Astrocyte of the hippocampus (primary cell): ENCODE measurements at regions not wholly inside any gene's neighbourhood (a gene's known extent, or its start where the extent isn't known, plus 50 kb on each side); places are given as distances from the start of the nearest gene placed in this dataset.

Experiments used
- DNase-seq: peaks from one replicate; pipeline ENCODE4 v3.0.0; 2011; ENCODE audit warnings: low read depth, low spot score

DNA sequence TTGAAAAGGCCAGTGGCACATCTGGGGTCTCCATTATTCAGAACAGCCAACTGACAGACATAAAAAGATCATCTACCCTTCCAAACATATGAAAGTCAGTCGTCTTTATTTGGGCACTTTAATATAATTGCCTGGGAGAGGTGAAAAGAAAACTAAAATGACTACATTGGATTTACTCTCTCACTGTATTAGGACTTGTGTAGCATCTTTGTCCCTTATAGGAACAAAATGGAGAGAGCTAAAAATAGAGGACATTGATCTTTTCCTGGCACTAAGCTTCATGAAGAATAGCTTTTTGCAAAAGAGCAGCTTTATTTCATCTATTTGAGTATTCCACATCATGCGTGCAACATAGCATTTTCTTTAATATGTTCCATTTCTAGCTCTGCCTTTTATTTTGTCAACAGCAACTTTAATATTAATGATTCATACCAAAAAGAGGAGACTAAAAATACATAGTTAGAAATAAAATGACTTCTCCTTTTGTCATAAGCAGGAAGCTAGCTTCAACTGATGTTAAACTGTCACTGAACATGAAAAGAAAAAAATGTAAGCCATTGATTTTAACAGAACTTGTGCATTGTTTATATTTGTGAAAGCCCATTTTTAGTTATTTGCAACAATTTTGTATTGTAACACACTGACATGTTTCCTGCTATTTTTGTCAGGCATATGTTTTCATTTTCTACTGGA, 254.6 kb downstream of the SEC23A start:
- DNase-seq, result no peak

DNA sequence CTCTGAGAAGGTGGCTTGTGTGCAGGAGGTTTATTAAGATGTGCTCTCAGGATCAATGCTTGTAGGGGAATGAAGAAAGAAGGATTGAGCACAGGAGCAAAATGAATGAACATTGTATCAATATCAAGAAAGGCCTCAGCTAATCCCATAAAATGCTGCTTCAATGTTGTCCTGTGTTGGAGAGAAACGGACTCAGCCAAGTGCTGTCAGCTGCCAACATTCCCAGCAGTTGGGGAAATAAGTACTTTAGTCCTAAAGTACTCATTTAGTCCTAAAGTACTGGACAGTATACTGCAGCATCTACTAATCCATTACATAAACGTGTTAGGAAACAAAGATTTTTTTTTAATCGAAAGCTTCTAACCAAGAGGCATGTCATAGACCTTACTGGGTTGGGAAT, 255.9 kb downstream of the SEC23A start:
- DNase-seq, result no peak

DNA sequence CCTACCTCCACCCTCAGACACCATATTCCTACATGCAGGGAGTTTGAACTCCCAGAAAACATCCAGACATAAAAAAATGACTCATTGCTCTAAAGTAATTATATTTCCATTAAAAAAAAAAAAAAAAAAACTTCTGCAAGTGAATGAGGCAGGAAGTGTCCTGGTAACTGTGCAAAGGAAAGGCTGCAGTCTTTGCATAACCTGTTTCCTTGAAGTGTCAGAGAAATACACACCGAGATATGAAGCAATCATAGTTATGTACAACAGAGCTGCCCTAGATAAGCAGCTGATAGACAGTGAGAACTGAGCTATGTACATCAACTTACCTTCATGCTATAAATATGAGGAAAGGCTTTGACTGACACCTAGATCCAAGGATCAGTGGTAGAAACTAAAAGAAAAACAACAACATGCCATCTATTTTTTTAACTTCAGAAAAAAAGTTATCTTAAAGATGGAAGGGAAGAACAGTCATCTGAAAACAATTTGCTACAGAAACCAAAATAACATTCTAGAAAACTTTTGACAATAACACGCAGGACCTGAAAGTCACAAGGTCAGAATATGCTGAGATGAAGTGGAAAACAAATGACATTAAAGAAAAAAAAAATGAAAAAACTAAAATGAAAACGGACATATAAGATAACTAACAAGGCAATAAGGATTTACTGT, 263.2 kb downstream of the SEC23A start:
- DNase-seq, result no peak

DNA sequence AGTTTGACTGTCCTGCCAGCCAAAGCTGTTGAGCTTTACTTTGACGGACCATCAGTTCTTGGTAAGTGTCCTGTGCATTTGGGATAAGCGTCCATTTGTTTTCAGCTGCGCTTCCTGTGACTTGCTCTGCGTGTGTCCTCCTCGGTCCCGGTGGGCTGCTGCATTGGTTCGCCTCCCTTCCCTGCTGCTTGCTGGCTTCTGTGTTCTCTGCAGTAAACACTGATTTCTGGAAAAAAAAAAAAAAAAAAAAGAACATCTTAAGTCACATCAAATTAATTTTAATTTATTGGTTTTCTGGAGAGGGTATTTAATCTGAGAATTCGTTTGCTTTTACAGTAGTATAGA, 264.1 kb downstream of the SEC23A start:
- no peak for DNase-seq

DNA sequence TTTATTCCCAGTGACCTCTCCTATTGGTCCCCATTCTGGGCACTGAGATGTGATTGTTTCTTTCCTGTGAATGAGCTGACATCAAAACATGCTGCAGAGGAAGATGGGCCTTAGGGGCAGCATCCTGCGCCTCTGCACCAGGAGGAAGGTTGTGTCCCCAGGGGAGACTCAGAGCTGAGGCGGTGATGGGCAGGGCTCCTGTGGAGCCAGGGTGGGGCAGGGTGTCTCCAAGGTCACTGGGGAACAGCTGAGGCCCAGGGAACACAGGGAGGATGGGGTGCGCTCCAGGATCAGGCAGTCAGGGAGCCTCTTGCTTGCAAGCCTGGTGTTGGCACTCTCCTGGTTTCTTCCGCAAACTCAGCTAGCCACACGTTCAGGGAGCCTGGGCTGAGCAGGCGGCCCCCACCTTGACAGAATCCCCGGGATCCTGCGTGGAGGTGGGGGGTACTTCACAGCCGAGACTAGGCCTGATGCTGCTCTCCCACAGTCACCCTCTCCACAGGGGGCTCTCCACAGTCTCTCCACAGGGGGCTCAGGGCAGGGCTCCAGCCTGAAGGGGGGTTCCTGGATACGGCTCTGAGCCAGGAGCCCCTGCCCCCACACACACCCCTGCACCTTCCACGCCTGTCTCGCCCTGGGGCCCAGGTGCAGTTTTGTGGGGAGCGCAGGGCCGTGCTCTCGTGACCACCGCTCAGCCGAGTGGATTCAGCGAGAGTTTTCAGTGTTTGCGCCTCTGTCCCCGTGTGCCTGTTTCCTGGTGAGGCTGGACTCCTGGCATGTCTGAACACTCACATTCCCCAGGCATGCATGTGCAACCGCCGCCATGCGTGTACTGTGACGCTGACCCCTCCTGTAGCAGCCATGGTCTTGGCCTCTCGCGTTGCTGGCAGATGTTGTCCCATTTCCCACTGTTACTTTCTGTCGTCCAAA, 264.7 kb downstream of the SEC23A start:
- no peak for DNase-seq

DNA sequence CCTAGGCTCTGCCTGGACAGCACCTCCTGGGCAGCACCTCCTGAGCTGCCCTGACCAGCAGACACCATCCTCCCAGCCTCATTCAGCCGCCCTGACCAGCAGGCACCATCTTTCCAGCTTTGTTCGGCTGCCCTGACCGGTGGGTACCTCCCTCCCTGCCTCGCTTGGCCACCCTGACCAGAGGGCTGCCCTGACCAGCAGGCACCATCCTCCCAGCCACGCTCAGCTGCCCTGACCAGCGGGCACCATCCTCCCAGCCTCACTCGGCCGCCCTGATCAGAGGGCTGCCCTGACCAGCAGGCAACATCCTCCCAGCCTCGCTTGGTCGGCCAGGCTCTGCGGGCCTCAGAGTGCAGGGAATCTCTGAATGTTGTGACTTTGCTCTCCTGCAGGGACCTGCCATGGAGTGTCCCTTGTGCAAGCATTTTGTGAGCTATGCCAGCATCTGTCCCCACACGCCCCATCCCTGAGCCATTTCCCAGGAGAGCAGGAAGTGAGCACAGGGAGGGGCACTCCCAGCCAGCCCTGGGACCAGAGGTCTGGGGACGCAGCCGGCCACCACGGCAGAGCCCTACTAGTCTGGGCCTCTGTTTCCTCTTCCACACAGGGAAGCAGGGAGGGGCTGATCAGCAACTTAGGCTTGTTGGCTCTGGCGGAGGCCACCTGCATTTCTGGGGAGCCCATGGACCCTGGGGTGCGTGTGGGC, 265.5 kb downstream of the SEC23A start:
- DNase-seq, result no peak

DNA sequence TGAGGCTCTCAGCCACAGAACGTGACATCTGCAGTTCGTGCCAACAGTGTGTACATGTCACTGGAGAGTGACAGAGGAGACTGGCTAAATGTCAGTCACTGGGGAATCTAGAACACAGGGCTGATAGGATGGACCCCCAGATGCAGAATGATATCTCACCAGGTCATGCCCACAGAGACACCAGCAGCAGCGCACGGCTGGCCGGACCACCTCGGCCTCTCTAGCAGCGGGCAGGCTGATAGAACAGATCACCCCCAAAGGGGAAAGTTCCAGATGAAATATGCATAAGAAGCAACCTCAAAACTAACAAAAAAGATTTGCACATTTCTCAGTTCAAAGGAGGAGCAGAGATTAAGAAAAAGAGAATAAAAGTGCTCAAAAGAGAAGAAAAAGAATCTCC, 266.5 kb downstream of the SEC23A start:
- no peak for DNase-seq

DNA sequence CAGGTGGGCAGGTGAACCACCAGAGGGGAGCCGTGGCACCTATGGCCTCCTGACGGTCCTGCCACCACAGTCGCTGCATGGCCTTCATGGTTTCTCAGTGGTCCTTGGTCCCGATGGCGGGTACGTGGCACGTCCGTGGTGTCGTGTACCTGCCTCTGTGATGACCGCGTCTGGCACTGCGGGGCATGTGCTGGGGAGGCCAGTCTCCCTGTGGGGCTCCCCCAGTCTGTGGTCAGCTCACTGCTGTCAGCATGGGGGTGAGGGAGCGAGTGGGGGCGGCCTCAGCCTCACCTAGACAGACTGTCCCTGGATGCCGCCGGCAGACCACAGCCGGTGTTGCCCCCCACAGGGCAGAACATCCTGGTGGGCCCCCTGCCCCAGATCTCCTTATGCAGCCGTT, 267.2 kb downstream of the SEC23A start:
- no peak for DNase-seq

DNA sequence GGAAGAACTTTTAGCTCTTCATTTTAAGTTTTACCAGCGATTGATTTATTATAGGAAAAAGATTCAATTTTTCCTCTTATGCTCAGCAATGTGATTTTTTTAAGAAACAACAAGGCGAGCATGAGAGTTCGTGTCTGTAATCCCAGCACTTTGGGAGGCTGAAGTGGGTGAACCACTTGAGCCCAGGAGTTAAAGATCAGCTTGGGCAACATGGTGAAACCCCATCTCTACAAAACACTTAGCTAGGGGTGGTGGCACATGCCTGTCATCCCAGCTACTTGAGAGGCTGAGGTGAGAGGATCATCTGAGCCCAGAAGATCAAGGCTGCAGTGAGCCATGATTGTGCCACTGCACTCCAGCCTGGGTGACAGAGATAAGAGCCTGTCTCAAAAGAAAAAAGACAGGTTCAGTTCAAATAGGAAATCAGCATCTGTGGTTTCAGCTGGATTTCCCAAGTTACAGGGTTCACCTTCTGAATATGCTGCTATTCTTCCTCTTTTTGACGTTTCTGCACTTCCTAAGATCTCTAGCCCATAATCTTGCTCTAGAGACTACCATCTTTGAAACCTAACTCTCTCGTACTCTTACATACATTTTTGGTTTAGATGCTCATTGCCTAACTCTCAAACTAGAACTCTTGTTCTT, 274.7 kb downstream of the SEC23A start:
- DNase-seq, result no peak

DNA sequence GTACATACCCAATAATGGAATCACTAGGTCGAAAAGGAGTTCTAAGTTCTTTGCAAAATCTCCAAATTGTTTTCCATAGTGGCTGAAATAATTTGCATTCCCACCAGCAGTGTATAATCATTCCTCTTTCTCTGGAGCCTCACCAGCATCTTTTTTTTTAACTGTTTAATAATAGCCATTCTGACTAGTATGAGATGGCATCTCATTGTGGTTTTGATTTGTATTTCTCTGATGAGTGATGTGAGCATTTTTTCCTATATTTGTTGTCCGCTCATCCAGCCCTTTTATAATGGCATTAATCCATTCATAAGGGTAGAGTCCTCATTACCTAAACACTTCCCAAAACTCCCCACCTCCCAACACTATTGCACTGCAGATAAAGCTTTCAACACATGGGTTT, 278.3 kb downstream of the SEC23A start:
- peak; percentile 55 for DNase-seq

DNA sequence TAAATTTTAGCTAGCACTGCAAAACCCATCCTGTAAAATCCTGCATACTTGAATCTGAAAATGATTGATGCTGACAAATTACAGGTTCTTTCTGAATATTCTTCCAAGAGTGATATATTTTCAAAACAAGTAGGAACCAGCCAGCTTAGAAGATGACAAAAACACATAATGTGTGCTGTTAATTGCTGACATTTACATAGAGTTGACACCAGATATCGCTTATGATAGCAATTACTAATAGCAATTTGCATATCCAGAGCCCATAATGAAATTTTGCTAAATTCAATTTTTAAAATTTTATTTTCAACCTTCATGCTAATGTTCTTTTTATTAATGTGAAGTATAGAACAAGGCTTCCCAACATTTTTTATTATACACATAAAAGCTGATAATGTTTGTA, 284.5 kb downstream of the SEC23A start:
- DNase-seq, result no peak

DNA sequence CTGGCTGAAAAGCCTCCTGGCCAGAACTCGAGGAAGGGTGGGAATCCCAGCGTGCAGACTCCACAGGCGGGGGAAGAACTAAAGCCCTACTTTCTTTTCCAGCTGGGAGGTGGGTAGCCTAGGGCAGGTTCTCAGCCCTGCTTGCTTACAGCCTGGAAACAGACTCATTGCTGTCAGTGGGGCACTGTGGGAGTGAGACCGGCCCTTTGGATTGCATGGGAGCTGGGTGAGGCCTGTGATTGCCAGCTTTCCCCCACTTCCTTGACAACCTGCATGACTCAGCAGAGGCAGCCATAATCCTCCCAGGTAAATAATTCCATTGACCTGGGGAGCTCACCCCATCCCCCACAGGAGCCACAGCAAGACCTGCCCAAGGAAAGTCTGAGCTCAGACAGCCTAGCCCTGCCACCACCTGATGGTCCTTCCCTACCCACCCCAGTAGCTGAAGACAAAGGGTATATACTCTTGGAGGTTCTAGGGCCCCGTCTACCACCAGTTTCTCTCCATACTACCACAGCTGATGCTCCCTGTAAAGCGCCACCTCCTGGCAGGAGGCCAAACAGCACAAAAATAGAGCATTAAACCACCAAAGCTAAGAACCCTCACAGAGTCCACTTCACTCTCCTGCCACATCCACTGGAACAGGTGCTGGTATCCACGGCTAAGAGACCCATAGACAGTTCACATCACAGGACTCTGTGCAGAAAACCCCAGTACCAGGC, 294.1 kb downstream of the SEC23A start:
- no peak for DNase-seq

DNA sequence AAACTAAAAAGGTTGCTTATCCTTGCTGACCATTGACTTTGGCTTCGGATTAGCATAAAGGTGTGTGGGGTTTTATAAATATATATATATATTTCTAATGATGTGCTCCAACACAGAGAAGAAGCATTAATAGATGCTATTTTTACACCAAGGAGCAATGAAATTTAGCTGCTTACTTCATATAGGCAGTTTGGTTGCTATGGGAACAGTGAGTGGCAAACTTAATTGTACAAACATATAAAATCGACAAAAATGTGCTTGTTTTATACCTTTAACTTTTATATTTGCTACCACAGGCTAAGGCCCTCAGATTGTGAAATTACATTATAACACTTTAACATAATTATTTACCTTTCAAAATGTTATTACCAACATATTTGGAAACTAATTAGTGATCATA, 303.4 kb downstream of the SEC23A start:
- DNase-seq, result no peak

DNA sequence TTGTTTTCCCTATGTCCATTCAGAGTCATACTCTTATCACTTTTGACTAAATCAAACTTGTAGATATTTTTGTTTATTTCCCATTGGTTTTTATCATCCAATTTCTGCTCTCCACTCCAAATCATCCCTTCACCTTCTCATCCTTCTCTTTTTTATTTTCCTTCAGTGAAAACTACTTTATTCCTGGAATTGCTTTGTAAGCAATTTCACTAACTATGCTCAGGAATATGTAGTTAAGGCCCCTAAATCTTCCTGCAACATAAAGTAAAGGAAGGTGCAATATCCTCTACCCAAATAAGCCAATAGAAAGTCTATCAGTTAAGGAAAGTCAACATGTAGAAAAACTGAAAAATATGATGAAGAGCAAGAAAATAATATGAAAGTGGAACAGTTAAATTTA, 308.4 kb downstream of the SEC23A start:
- no peak for DNase-seq

DNA sequence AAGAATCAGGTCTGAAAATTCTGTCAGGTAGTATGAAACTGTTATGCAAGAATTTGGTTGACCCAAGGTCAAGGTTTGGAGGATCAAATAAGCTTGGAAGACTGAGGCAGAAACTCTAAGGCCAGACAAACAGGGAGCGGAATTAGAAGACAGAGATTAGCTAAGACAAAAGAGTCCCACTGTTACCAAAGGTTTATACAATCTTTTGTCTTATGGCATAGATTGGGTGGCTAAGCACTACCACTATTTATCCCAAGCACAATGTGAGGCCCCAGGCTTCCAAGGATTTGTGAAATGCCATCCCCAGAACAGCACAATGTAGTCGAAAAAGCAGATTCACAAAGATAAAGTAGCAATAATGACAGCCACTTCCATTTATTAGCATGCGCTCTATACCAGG, 311.2 kb downstream of the SEC23A start:
- DNase-seq, result no peak

DNA sequence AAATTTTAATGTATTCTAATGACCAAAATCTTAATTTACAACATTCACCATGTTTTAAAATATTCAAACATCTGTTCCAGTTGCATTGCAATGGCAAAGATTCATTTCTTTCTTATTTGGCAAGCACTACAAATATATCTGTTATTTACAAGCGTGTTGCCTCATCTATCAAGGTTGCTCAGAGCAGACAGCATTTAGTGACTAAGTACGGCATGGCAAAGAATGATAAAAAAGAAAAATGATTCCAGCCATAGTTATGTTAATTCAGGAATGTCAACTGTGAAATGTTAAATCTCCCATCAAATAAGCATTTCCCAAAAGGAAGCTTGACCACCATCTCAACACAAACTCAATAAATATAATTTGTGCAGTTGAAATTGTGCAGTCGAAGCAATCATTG, 312.1 kb downstream of the SEC23A start:
- DNase-seq, result peak; percentile 20

DNA sequence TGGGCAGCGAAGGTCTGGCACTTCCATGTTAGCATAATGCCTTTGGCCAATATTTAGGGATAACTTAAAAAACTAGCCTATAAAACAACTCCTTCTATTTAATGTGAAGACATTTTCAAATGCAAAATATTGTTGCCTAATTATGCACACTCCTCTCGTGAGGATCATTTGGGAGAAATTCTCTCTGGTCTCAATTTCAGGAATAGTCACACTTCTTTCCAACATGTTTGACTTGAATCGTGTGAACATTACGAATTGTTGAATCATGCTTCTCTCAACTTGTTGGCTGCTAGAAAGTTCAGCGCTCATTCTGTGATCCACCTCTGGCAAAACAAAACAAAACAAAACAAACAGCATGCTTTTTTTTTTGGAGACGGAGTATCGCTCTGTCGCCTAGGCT, 313.2 kb downstream of the SEC23A start:
- DNase-seq, result no peak

DNA sequence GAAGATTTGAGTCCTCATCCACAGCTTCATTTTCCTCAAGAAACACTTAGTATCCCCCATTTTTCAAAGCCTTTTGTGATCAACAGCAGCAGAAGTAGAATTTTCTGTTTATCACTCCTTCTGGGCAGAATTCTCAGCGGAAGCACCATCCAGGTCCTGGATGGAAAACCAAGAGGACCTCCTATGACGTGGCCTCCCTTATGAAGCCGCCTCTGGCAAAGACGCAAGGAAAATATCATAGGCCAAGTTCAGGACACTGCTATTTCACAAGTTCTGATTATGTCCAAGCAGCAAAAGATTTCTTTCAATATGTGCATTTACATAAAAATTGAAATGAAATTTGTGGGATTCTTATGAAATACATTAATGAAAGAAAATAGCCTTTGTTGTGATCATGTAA, 315.0 kb downstream of the SEC23A start:
- DNase-seq, result no peak

DNA sequence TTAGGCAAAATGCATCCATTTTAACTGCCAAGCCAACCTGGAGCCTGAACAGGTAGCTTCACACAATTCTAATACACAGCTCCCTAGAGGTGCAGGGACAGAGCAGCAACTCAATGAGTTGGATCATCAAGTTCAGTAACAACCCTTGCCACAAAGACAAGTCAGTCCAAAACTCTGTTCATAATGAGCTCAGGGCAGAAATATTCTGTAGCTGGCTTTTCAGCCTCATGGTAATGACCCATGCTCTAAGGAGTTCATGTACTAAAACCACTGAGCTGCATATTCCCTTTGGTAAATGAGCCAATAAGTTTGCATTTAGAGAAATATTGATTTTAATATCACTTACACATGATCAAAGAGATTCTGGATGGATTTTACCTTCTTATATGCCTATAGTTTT, 316.1 kb downstream of the SEC23A start:
- peak; percentile 53 for DNase-seq

DNA sequence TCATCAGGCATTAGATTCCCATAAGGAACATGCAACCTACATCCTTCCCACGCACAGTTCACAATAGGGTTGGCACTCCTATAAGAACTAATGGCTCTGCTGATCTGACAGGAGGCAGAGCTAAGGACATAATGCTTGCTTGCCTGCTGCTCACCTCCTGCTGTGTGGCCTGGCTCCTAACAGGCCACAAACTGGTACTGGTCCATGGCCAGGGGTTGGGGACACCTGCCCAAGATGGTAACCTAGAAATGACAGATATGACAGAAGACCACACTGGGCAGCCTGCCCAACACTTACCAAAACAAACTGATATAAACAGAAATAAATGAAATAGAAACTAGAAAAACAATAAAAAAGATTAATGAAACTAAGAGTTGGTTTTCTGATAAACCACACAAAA, 325.6 kb downstream of the SEC23A start:
- no peak for DNase-seq

DNA sequence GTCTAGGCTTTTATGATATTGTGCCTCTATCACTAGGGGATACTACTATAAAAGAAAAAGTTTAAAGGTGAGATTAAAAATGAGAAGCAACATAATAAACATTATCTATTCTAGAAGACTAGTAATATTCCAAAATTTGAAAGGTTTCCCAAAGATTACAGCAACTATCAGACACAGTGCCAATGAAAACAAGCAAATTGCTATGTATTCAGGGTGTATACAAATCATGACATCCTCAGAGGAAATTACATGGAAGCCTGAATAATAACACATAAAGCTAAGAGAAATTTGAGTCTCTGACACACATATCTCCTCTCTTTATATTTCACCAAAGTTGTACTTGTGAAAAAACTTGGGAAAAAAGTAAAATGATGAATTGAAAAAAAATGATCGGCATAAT, 327.0 kb downstream of the SEC23A start:
- no peak for DNase-seq
